GM12865 (cell line): ENCODE measurements at regions not wholly inside any gene's neighbourhood (a gene's known extent, or its start where the extent isn't known, plus 50 kb on each side); places are given as distances from the start of the nearest gene placed in this dataset.

Experiments
- DNase-seq: peaks from one replicate; pipeline ENCODE4 v3.0.0; 2010; ENCODE audit warnings: low read depth
- H3K4me3 ChIP-seq: 2 replicates; pipeline ENCODE4 v1.5.1; 2011; ENCODE audit warnings: mild to moderate bottlenecking, low read depth, low read length, control low read depth
- TF ChIP-seq, protein P1 (sequence below): IDR thresholded peaks from 2 replicates; pipeline ENCODE4 v1.5.1; 2011; ENCODE audit warnings: low read length, control low read depth, low read depth, inconsistent platforms; ENCODE audit not compliant: insufficient read depth; ENCODE audit errors: missing control alignments

DNA sequence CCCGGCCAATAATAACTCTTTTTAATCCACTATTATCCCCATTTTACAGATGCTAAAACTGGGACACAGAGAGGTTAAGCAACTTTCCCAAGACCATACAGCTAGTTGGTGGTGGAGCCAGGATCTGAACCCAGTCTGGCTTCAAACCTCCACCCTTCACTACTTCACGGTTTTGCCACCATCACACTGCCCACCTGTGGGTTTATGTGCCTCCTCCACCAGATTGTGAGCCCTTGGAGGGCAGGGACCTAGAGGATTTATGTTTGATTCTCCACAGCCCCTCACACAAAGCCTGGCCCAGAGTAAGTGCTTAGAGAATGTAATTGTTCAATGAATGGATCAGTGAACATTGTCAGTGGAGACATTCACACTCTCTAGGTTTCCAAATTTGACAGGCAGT is 153.4 kb upstream of the MYCN start:
- TF ChIP-seq, protein P1, sequence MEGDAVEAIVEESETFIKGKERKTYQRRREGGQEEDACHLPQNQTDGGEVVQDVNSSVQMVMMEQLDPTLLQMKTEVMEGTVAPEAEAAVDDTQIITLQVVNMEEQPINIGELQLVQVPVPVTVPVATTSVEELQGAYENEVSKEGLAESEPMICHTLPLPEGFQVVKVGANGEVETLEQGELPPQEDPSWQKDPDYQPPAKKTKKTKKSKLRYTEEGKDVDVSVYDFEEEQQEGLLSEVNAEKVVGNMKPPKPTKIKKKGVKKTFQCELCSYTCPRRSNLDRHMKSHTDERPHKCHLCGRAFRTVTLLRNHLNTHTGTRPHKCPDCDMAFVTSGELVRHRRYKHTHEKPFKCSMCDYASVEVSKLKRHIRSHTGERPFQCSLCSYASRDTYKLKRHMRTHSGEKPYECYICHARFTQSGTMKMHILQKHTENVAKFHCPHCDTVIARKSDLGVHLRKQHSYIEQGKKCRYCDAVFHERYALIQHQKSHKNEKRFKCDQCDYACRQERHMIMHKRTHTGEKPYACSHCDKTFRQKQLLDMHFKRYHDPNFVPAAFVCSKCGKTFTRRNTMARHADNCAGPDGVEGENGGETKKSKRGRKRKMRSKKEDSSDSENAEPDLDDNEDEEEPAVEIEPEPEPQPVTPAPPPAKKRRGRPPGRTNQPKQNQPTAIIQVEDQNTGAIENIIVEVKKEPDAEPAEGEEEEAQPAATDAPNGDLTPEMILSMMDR = no peak
- no peak for DNase-seq
- no peak overlapping the region for H3K4me3 ChIP-seq

DNA sequence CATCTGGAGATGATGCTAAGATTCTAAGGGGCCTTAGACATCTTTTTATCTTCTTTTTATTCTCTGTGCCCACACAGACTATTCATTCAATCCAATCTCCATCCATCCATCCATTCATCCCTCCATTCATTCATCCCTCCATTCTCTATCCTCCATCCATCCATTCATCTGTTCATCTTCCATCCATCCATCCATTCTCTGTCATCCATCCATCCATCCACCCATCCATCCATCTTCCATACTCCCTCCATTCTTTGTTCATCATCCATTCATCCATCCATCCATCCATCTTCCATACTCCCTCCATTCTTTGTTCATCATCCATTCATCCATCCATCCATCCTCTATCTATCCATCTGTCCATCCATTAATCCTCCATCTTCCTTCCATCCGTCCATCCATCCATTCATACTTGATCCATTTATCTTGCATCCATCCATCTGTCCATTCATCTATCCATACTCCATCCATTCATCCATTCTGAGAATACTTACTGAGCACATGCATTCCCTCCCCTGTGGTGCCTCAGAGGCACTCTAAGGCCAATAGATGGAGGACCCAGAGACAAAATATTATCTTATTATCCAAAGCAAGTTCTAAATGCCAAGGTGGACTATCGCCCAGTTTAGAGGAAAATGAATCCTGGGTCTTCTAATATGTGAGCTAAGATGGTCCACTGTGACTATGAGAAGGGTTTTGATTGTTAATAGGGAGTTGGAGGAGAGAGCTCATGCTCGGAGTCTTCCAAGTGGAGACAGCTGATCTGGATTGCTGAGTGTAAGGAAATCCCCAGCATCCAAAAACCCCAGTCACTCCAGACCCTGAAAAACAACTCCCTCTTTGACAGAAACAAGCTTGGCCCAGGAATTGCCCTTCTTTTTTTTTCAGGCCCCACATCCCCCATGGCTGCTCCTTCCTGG is 152.6 kb upstream of the MYCN start:
- H3K4me3 ChIP-seq = no peak overlapping the region
- DNase-seq = no peak
- TF ChIP-seq, protein P1 = no peak

DNA sequence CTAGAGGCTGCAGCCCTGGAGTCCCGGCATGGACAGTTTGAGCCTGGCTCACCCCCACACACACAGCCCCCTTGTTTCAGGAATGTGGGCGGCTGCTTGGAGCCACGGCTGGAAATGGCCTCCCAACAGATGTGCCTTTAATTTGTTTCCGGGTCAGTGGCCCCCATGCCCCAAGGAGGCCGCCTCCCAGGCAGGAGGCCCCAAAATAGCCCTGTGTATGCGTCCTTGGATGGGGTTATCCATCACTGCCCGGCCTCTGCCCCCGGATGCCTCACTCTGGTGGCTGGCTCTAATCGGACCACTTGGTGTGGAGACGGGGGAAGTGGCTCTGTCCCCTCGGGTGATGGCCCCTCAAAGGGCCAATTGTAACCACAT is 151.9 kb upstream of the MYCN start:
- TF ChIP-seq, protein P1 = no peak
- DNase-seq = no peak
- no peak overlapping the region for H3K4me3 ChIP-seq

DNA sequence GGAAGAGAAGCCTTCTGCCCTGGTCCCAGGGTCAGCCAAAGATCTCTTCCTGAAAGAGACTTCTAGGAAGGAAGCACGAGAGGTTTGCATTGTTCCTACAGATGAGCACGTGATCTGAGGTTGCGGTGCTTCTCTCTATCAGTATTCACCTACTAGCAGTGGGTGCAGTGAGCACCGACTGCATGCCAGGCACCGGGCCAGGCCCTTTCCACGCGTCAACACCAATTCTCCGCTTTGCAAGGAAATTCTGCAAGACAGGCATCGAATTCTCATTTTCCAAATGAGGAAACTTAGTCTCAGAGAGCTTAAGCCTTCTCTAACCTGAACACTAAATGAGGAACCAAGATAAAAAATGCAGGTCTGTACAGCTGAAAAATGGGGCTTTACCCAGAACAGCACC is 151.5 kb upstream of the MYCN start:
- no peak overlapping the region for H3K4me3 ChIP-seq
- TF ChIP-seq, protein P1 = no peak
- DNase-seq = no peak

DNA sequence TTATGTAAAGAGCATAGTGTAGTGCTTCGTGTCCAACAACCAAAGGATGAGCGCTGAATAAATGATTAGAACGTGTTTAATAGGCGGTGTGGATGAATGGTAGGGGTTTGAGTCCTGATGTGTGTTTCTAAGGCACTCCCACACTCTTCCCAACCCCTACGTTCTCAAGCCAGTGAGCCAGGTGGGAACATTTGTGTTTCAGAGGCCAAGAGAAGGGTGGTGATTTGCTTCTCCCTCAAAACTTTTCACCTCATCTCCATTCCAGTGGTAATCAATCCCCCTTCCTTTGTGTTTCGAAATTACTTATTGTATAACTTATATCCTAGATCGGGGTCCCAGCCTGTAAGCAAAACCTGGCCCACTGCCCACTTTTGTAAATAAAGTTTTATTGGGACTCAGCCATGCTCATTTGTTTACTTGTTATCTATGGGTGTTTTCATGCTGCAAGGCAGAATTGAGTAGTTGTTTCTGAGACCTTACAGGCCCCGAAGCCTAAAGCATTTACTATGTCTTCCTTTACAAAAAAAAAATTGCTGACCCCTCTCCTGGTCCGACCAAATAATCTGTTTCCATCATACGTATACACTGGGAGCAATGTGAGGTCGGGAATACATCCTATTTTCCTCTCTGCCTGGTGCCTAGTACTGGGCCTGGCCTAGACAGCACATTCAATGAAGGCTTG is 150.8 kb upstream of the MYCN start:
- no peak for DNase-seq
- TF ChIP-seq, protein P1 = no peak
- no peak overlapping the region for H3K4me3 ChIP-seq

DNA sequence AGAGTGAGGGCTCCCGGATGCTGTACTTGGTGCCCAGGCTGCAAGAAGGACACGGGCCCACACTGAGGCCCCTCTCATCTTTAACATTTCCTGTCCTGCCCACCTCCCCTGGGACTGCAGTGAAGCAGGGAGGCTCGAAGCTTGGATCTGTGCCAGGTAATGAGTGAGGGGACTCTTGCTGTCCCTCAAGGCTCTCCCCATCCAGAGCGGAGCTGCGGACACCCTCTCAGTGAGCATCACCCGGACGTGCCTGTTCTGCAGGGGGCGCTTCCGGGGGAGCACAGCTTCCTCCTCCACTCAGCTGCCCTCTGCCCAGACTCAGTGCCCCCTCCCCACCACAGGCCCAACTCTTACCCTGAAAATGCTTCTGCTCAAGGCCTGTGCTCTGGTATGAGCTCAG is 150.0 kb upstream of the MYCN start:
- H3K4me3 ChIP-seq = no peak overlapping the region
- TF ChIP-seq, protein P1 = no peak
- no peak for DNase-seq
